T-cell (primary cell): ENCODE measurements at regions not wholly inside any gene's neighbourhood (a gene's known extent, or its start where the extent isn't known, plus 50 kb on each side); places are given as distances from the start of the nearest gene placed in this dataset.

Experiments used
- ATAC-seq, 4 experiments: fragments of 200-7000 bp in 3 of 4; fragments of 150-1000 bp in 1 of 4; cut with Tn5 transposase; replicated peaks in 1 of 4; 1 replicate in 3 of 4; 2 replicates in 1 of 4; pipeline ENCODE4 v1.10.0; 2021; ENCODE audit warnings: moderate library complexity in 3 of 4, mild to moderate bottlenecking in 2 of 4, moderate number of reproducible peaks in 1 of 4
- CTCF ChIA-PET, 2 donors: fragments of 300-600 bp; sonication (Branson Sonifier 250); formaldehyde crosslinking; loops; one replicate each; lab custom pipeline; 2022; ENCODE audit warnings: antibody characterized with exemption in 2 of 2; lab: Charles Lee
- POLR2A ChIA-PET, 2 donors: fragments of 300-600 bp; sonication (Branson Sonifier 250); formaldehyde crosslinking; loops; one replicate each; lab custom pipeline; 2022; ENCODE audit warnings: antibody characterized with exemption in 2 of 2; lab: Charles Lee
- DNase-seq, 35 experiments: peaks; one replicate each; pipeline versions ENCODE4 v3.0.0 to v3.0.0-alpha.2; 2013 to 2023
- H3K27ac ChIP-seq: one replicate; pipeline ENCODE4 v1.5.1; 2013; ENCODE audit warnings: low read length
- H3K27me3 ChIP-seq, 2 experiments: replicated peaks in 1 of 2; 1 replicate in 1 of 2; 2 replicates in 1 of 2; pipeline versions ENCODE4 v1.6.1 to v1.7.0; 2013; ENCODE audit warnings: low read length in 1 of 2, mixed read lengths in 1 of 2; ENCODE audit not compliant: control insufficient read depth in 2 of 2, insufficient read depth in 2 of 2; ENCODE audit errors: extremely low read depth in 1 of 2
- H3K36me3 ChIP-seq, 2 donors: 1 replicate in 1 of 2; 2 replicates in 1 of 2; pipeline versions ENCODE4 v1.6.1 to v1.7.0; 2013; ENCODE audit warnings: low read length in 1 of 2; ENCODE audit not compliant: control insufficient read depth in 2 of 2, insufficient read depth in 1 of 2; ENCODE audit errors: extremely low read depth in 1 of 2
- H3K4me1 ChIP-seq, 2 experiments: 1 replicate in 1 of 2; 2 replicates in 1 of 2; pipeline versions ENCODE4 v1.6.1 to v1.7.0; 2013; ENCODE audit warnings: low read length in 2 of 2, mixed read lengths in 1 of 2; ENCODE audit not compliant: insufficient read depth in 2 of 2, control insufficient read depth in 1 of 2; ENCODE audit errors: extremely low read depth in 1 of 2
- H3K4me3 ChIP-seq, 2 donors: 1 replicate in 1 of 2; 2 replicates in 1 of 2; pipeline versions ENCODE4 v1.5.1 to v1.7.0; 2013; ENCODE audit warnings: mild to moderate bottlenecking in 2 of 2, low read length in 1 of 2, moderate library complexity in 1 of 2; ENCODE audit not compliant: control insufficient read depth in 1 of 2; ENCODE audit errors: extremely low read depth in 1 of 2
- H3K9me3 ChIP-seq: 2 replicates; pipeline ENCODE4 v1.7.0; 2013
- H3K27ac Mint-ChIP-seq, 2 donors: one replicate each; pipeline ENCODE4 v1.8.0; 2020 to 2021; ENCODE audit warnings: mild to moderate bottlenecking in 2 of 2, mixed read lengths in 2 of 2
- H3K27me3 Mint-ChIP-seq, 2 donors: one replicate each; pipeline ENCODE4 v1.8.0; 2021 to 2022; ENCODE audit warnings: mixed read lengths in 2 of 2
- H3K36me3 Mint-ChIP-seq: one replicate; pipeline ENCODE4 v1.8.0; 2021; ENCODE audit warnings: mixed read lengths
- H3K4me1 Mint-ChIP-seq, 3 donors: one replicate each; pipeline ENCODE4 v1.8.0; 2020 to 2022; ENCODE audit warnings: mixed read lengths in 3 of 3, mild to moderate bottlenecking in 1 of 3
- H3K4me3 Mint-ChIP-seq, 3 donors: one replicate each; pipeline ENCODE4 v1.8.0; 2020 to 2022; ENCODE audit warnings: mild to moderate bottlenecking in 3 of 3, mixed read lengths in 3 of 3, moderate library complexity in 3 of 3
- H3K9me3 Mint-ChIP-seq, 3 donors: one replicate each; pipeline ENCODE4 v1.8.0; 2020 to 2022; ENCODE audit warnings: mixed read lengths in 3 of 3
- WGBS: methylation state at CpG from one replicate; pipeline ENCODE4 v1.1.5; 2013; ENCODE audit warnings: missing lambda C conversion rate; ENCODE audit not compliant: insufficient coverage; 5-methylcytosine and 5-hydroxymethylcytosine counted together

- Histone ChIP-seq H3K27ac (no peak overlapping the region), H3K9me3 (no peaks in the 10 kb centered on the region), H3K4me3 (no peak overlapping the region), H3K4me1 (no peaks in the 10 kb centered on the region), H3K36me3 (no peaks in the 10 kb centered on the region), H3K27me3 (no peaks in the 10 kb centered on the region)
- H3K4me3 Mint-ChIP-seq = no peak overlapping the region
- DNase-seq = no peak
- POLR2A ChIA-PET = no interaction called here
- ATAC-seq = no peak
- no peaks in the 10 kb centered on the region for H3K27me3 Mint-ChIP-seq
- H3K27ac Mint-ChIP-seq = no peak overlapping the region
- no peaks in the 10 kb centered on the region for H3K4me1 Mint-ChIP-seq
- H3K36me3 Mint-ChIP-seq = no peaks in the 10 kb centered on the region
- peaks cover 14 to 22% (median 19%) of the 10 kb centered on the region in 3 donors for H3K9me3 Mint-ChIP-seq
- WGBS = 13% methylated on average over 1 of the region's 1 CpG
- CTCF ChIA-PET = no interaction called here
Observed at GRCh38 chr20:16147216-16147615, 426.0 kb downstream of the KIF16B start.

GRCh38 chr20:16145919-16146318 is 427.3 kb downstream of the KIF16B start:
- Histone ChIP-seq H3K4me1 (no peaks in the 10 kb centered on the region), H3K36me3 (no peaks in the 10 kb centered on the region), H3K4me3 (no peak overlapping the region), H3K9me3 (no peaks in the 10 kb centered on the region), H3K27ac (no peak overlapping the region), H3K27me3 (no peaks in the 10 kb centered on the region)
- no peaks in the 10 kb centered on the region for H3K36me3 Mint-ChIP-seq
- H3K27ac Mint-ChIP-seq = no peak overlapping the region
- H3K4me1 Mint-ChIP-seq = no peaks in the 10 kb centered on the region
- WGBS = 89% methylated on average over 1 of the region's 1 CpG
- DNase-seq = no peak
- no peak for ATAC-seq
- peaks cover 15 to 26% (median 19%) of the 10 kb centered on the region in 3 donors for H3K9me3 Mint-ChIP-seq
- POLR2A ChIA-PET = no interaction called here
- no peak overlapping the region for H3K4me3 Mint-ChIP-seq
- CTCF ChIA-PET = no interaction called here
- no peaks in the 10 kb centered on the region for H3K27me3 Mint-ChIP-seq

GRCh38 chr20:16143596-16143995 is 429.7 kb downstream of the KIF16B start:
- POLR2A ChIA-PET = no interaction called here
- CTCF ChIA-PET = no interaction called here

GRCh38 chr20:16135630-16136029 is 437.6 kb downstream of the KIF16B start:
- Histone ChIP-seq H3K4me3 (no peak overlapping the region), H3K4me1 (no peaks in the 10 kb centered on the region), H3K27me3 (no peaks in the 10 kb centered on the region), H3K36me3 (no peaks in the 10 kb centered on the region), H3K27ac (no peak overlapping the region), H3K9me3 (no peaks in the 10 kb centered on the region)
- Mint-ChIP-seq H3K36me3 (no peaks in the 10 kb centered on the region), H3K4me1 (no peaks in the 10 kb centered on the region), H3K27ac (no peak overlapping the region), H3K9me3 (peaks cover 2 to 26% (median 8%) of the 10 kb centered on the region in 3 donors), H3K4me3 (no peak overlapping the region), H3K27me3 (no peaks in the 10 kb centered on the region)
- no peak for ATAC-seq
- CTCF ChIA-PET = no interaction called here
- POLR2A ChIA-PET = no interaction called here
- 71% methylated on average over 4 of the region's 5 CpGs for WGBS
- DNase-seq = no peak

More at GRCh38 chr20:16143596-16143995, 429.7 kb downstream of the KIF16B start:
- H3K9me3 ChIP-seq = no peaks in the 10 kb centered on the region
- 70% methylated on average over 1 of the region's 1 CpG for WGBS
- H3K27ac Mint-ChIP-seq = no peak overlapping the region
- no peak for DNase-seq
- H3K4me3 ChIP-seq = no peak overlapping the region
- no peak for ATAC-seq
- no peaks in the 10 kb centered on the region for H3K36me3 ChIP-seq
- H3K4me1 ChIP-seq = no peaks in the 10 kb centered on the region
- no peaks in the 10 kb centered on the region for H3K4me1 Mint-ChIP-seq
- no peak overlapping the region for H3K27ac ChIP-seq
- H3K27me3 Mint-ChIP-seq = no peaks in the 10 kb centered on the region
- H3K9me3 Mint-ChIP-seq = peaks cover 9 to 21% (median 12%) of the 10 kb centered on the region in 3 donors
- H3K4me3 Mint-ChIP-seq = no peak overlapping the region
- no peaks in the 10 kb centered on the region for H3K27me3 ChIP-seq
- no peaks in the 10 kb centered on the region for H3K36me3 Mint-ChIP-seq

- no peak overlapping the region for H3K27ac Mint-ChIP-seq
- Histone ChIP-seq H3K27me3 (no peaks in the 10 kb centered on the region), H3K9me3 (no peaks in the 10 kb centered on the region), H3K27ac (no peak overlapping the region), H3K4me3 (no peak overlapping the region), H3K36me3 (no peaks in the 10 kb centered on the region), H3K4me1 (no peaks in the 10 kb centered on the region)
- H3K36me3 Mint-ChIP-seq = no peaks in the 10 kb centered on the region
- CTCF ChIA-PET = no interaction called here
- DNase-seq = no peak
- H3K27me3 Mint-ChIP-seq = no peaks in the 10 kb centered on the region
- no peak overlapping the region for H3K4me3 Mint-ChIP-seq
- H3K9me3 Mint-ChIP-seq = peaks cover 2 to 23% (median 11%) of the 10 kb centered on the region in 3 donors
- H3K4me1 Mint-ChIP-seq = no peaks in the 10 kb centered on the region
- POLR2A ChIA-PET = no interaction called here
- no peak for ATAC-seq
- WGBS = no CpG with 5 or more reads among the region's 3 CpGs
Observed at GRCh38 chr20:16132036-16132798, 441.0 kb downstream of the KIF16B start.

GRCh38 chr20:16129411-16129810 is 443.8 kb downstream of the KIF16B start:
- H3K4me3 ChIP-seq = no peak overlapping the region
- no peaks in the 10 kb centered on the region for H3K4me1 Mint-ChIP-seq

More at GRCh38 chr20:16129411-16129810, 443.8 kb downstream of the KIF16B start:
- Histone ChIP-seq H3K4me1 (no peaks in the 10 kb centered on the region), H3K27me3 (no peaks in the 10 kb centered on the region), H3K27ac (no peak overlapping the region), H3K9me3 (no peaks in the 10 kb centered on the region), H3K36me3 (no peaks in the 10 kb centered on the region)
- POLR2A ChIA-PET = no interaction called here
- no peaks in the 10 kb centered on the region for H3K36me3 Mint-ChIP-seq
- 84% methylated on average over 5 of the region's 7 CpGs for WGBS
- H3K9me3 Mint-ChIP-seq = peaks cover 2 to 10% (median 3%) of the 10 kb centered on the region in 3 donors
- H3K27ac Mint-ChIP-seq = no peak overlapping the region
- H3K27me3 Mint-ChIP-seq = peaks cover 0 to 3% of the 10 kb centered on the region in 2 donors
- no peak overlapping the region for H3K4me3 Mint-ChIP-seq
- ATAC-seq = no peak
- no peak for DNase-seq
- CTCF ChIA-PET = no interaction called here
